ENCODE measurements at regions not wholly inside any gene's neighbourhood (a gene's known extent, or its start where the extent isn't known, plus 50 kb on each side); places are given as distances from the start of the nearest gene placed in this dataset.

GRCh38 chr11:95297680-95298452 is 66.9 kb upstream of the SESN3 start:
- DNase-seq, result no peak

- no peak for DNase-seq
Observed at GRCh38 chr11:95296621-95297025, 65.6 kb upstream of the SESN3 start.

- DNase-seq, result no peak
Observed at GRCh38 chr11:95296165-95296564, 65.2 kb upstream of the SESN3 start.

GRCh38 chr11:95295382-95296149 is 64.6 kb upstream of the SESN3 start:
- no peak for DNase-seq

- DNase-seq, result no peak
Observed at GRCh38 chr11:95294701-95295100, 63.7 kb upstream of the SESN3 start.

- no peak for DNase-seq
Observed at GRCh38 chr11:95293116-95293515, 62.1 kb upstream of the SESN3 start.

- no peak for DNase-seq
Observed at GRCh38 chr11:95291946-95292345, 60.9 kb upstream of the SESN3 start.

GRCh38 chr11:95289378-95290101 is 58.5 kb upstream of the SESN3 start:
- no peak for DNase-seq

- no peak for DNase-seq
Observed at GRCh38 chr11:95284057-95285052, 53.4 kb upstream of the SESN3 start.

GRCh38 chr11:95283650-95284049 is 52.6 kb upstream of the SESN3 start:
- no peak for DNase-seq

- no peak for DNase-seq
Observed at GRCh38 chr11:95283146-95283545, 52.1 kb upstream of the SESN3 start.

- no peak for DNase-seq
Observed at GRCh38 chr11:95282291-95282751, 51.3 kb upstream of the SESN3 start.
